ENCODE measurements at regions not wholly inside any gene's neighbourhood (a gene's known extent, or its start where the extent isn't known, plus 50 kb on each side); places are given as distances from the start of the nearest gene placed in this dataset.

DNA sequence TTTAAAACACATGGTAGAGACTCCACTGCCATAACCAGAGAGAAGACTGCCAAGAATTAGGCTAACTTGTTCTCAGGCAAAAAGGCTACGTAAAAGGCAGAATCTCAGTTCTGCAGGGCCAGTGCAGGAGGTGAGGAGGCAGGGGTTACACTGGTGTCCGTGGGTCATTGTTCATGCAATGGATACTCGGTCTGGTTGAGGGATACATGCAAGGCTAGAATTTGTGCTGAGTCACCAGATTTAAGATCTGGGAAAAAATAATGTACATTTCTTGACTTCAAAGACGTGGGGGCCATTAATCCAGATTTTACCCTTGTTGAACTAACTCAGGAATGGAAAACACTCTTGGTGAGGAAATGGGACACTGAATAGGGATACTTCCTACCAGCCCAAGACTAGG is 52.3 kb upstream of the DPH5 start:
- Histone ChIP-seq H3K27ac (no peak overlapping the region), H3K27me3 (no peaks in the 10 kb centered on the region), H3K36me3 (no peaks in the 10 kb centered on the region), H3K9me3 (no peaks in the 10 kb centered on the region), H3K4me3 (ENCODE audit: low read depth in 1 of 2, low read length in 1 of 2) (no peak overlapping the region), H3K4me1 (ENCODE audit: control insufficient read depth in 1 of 2, insufficient read depth in 1 of 2, low read depth in 1 of 2, low read length in 1 of 2) (no peaks in the 10 kb centered on the region)
- TF ChIP-seq, protein P1, sequence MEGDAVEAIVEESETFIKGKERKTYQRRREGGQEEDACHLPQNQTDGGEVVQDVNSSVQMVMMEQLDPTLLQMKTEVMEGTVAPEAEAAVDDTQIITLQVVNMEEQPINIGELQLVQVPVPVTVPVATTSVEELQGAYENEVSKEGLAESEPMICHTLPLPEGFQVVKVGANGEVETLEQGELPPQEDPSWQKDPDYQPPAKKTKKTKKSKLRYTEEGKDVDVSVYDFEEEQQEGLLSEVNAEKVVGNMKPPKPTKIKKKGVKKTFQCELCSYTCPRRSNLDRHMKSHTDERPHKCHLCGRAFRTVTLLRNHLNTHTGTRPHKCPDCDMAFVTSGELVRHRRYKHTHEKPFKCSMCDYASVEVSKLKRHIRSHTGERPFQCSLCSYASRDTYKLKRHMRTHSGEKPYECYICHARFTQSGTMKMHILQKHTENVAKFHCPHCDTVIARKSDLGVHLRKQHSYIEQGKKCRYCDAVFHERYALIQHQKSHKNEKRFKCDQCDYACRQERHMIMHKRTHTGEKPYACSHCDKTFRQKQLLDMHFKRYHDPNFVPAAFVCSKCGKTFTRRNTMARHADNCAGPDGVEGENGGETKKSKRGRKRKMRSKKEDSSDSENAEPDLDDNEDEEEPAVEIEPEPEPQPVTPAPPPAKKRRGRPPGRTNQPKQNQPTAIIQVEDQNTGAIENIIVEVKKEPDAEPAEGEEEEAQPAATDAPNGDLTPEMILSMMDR (IDR thresholded peaks at IDR 0.05), result no peak

DNA sequence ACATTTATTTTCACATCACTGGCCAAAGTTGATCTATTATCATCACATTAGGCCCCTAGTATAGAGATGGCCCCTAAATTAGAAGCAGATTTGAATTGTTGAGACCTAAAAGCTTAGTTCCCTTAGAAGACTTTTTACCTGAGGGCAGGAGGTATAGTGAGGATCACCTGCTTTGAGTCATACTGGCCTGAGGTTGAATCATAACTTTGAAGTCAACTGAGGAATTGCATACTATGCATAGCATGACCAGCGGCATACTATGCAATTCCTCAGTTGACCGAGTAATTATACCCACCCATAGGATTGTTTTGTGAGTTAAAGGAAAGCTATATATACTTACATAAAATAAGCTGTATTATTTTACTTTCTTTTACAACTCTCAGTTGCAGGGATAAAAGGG is 50.3 kb upstream of the DPH5 start:
- Histone ChIP-seq H3K27ac (no peak overlapping the region), H3K4me1 (ENCODE audit: control insufficient read depth in 1 of 2, insufficient read depth in 1 of 2, low read depth in 1 of 2, low read length in 1 of 2) (no peaks in the 10 kb centered on the region), H3K9me3 (no peaks in the 10 kb centered on the region), H3K4me3 (ENCODE audit: low read depth in 1 of 2, low read length in 1 of 2) (no peak overlapping the region), H3K36me3 (no peaks in the 10 kb centered on the region), H3K27me3 (no peaks in the 10 kb centered on the region)
- TF ChIP-seq, protein P1 (IDR thresholded peaks at IDR 0.05), result no peak
